ENCODE measurements at regions not wholly inside any gene's neighbourhood (a gene's known extent, or its start where the extent isn't known, plus 50 kb on each side); places are given as distances from the start of the nearest gene placed in this dataset.

DNA sequence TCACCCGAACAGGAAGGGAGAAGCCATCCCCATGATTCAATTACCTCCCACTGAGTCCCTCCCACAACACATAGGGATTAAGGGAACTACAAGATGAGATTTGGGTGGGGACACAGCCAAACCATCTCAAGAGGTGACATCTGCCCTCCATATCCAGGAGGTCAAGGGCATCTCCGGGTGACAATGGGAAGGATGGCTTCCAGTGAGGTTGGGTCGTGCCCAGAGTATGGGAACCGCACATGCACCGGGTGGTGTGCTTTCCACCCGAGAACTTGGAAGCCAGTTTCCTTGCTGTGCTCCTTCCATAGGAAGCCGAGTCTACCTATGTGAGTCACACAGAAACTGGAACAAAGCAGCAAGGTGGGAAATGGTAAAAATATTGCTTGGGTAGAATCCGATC is 216.9 kb upstream of the SALL3 start:
- TF ChIP-seq SIN3A (IDR thresholded peaks at IDR 0.05; ENCODE audit: borderline replicate concordance, insufficient read depth, low read length) (no peak), TAF1 (IDR thresholded peaks at IDR 0.05; ENCODE audit: borderline replicate concordance, insufficient read depth, low read length) (no peak), FOXP2 (optimal IDR thresholded peaks at IDR 0.05; ENCODE audit: borderline replicate concordance, extremely low read depth, extremely low read length, insufficient read depth) (no peak)
- TF ChIP-seq, protein P1, sequence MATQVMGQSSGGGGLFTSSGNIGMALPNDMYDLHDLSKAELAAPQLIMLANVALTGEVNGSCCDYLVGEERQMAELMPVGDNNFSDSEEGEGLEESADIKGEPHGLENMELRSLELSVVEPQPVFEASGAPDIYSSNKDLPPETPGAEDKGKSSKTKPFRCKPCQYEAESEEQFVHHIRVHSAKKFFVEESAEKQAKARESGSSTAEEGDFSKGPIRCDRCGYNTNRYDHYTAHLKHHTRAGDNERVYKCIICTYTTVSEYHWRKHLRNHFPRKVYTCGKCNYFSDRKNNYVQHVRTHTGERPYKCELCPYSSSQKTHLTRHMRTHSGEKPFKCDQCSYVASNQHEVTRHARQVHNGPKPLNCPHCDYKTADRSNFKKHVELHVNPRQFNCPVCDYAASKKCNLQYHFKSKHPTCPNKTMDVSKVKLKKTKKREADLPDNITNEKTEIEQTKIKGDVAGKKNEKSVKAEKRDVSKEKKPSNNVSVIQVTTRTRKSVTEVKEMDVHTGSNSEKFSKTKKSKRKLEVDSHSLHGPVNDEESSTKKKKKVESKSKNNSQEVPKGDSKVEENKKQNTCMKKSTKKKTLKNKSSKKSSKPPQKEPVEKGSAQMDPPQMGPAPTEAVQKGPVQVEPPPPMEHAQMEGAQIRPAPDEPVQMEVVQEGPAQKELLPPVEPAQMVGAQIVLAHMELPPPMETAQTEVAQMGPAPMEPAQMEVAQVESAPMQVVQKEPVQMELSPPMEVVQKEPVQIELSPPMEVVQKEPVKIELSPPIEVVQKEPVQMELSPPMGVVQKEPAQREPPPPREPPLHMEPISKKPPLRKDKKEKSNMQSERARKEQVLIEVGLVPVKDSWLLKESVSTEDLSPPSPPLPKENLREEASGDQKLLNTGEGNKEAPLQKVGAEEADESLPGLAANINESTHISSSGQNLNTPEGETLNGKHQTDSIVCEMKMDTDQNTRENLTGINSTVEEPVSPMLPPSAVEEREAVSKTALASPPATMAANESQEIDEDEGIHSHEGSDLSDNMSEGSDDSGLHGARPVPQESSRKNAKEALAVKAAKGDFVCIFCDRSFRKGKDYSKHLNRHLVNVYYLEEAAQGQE (IDR thresholded peaks at IDR 0.05; ENCODE audit: insufficient read depth in 1 of 2, low read depth in 2 of 2, low read length in 2 of 2): no peak

DNA sequence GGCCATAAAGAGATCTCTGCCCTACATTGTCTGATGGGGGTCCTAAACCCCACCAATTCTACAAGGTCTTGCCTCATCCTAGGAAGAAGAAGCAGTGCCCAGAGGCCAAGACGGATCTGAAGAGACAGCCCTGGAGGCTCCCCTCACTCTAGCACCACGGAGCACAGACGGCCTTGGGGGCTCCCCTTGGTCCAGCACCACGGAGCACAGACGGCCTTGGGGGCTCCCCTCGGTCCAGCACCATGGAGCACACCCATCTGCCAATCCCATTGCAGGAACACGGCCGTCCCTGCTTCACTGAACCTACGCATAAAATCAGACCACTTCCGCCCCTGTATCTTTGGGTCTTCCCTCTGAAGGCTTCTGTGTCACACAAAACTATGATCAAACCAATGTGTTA is 215.1 kb upstream of the SALL3 start:
- no peak for TF ChIP-seq TAF1 (IDR thresholded peaks at IDR 0.05; ENCODE audit: borderline replicate concordance, insufficient read depth, low read length)
- TF ChIP-seq, protein P1 (IDR thresholded peaks at IDR 0.05; ENCODE audit: insufficient read depth in 1 of 2, low read depth in 2 of 2, low read length in 2 of 2): no peak
- TF ChIP-seq SIN3A (IDR thresholded peaks at IDR 0.05; ENCODE audit: borderline replicate concordance, insufficient read depth, low read length): no peak
- TF ChIP-seq FOXP2 (optimal IDR thresholded peaks at IDR 0.05; ENCODE audit: borderline replicate concordance, extremely low read depth, extremely low read length, insufficient read depth): no peak
- no peak for TF ChIP-seq POLR2AphosphoS5 (IDR thresholded peaks at IDR 0.05; ENCODE audit: low read depth, low read length)

DNA sequence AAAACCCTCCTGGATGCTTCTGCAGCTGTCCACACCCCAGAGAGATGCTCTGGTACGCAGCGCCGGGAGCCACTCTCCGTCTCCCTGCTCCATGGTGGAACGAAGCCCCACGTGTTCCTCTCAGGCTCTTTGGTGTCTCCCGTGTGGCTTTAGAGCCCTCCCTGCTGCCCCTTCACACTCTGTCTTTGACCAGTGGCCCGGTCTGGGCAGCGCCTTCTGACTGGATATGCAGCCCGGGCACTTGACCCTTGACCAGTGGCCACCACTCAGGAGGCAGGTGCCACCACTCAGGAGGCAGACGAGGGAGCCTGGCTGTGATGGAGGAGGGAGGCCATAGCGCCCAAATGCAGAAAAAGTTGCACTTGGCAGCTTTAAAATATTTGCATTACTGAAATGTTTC is 214.5 kb upstream of the SALL3 start:
- no peak for TF ChIP-seq POLR2AphosphoS5 (IDR thresholded peaks at IDR 0.05; ENCODE audit: low read depth, low read length)
- TF ChIP-seq FOXP2 (optimal IDR thresholded peaks at IDR 0.05; ENCODE audit: borderline replicate concordance, extremely low read depth, extremely low read length, insufficient read depth): no peak
- TF ChIP-seq, protein P1 (IDR thresholded peaks at IDR 0.05; ENCODE audit: insufficient read depth in 1 of 2, low read depth in 2 of 2, low read length in 2 of 2): no peak
- TF ChIP-seq SIN3A (IDR thresholded peaks at IDR 0.05; ENCODE audit: borderline replicate concordance, insufficient read depth, low read length): no peak
- no peak for TF ChIP-seq TAF1 (IDR thresholded peaks at IDR 0.05; ENCODE audit: borderline replicate concordance, insufficient read depth, low read length)

DNA sequence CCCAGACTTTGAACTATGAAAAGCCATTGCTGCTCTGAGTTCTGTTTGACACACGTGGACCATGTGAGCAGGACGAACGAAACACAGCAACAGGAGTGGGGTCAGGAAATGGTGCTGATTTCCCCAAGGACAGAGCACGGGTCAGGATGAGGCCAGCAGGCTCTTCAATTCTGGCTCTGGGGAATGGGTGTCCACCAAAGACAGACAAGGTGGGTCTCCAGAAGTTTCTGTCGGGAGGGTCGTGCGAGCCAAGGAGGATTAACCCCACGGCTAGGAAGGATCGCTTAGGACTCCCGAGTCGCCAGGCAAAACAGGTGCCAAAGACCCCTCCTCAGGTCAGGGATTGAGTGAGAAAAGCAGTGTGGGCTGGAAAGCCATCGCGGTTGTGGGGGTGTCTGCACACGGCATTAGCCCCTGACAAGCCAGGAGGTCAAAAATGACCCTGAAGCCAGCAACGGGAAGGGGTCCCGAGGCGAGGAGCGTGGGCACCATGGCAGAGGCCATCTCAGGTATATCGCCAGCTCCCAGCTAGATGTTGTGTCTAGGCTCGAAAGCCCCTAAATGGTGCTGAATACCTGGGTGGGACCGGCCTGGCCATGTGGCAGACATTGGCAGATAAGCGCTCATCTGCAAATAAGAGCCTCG is 213.9 kb upstream of the SALL3 start:
- TF ChIP-seq TAF1 (IDR thresholded peaks at IDR 0.05; ENCODE audit: borderline replicate concordance, insufficient read depth, low read length) (no peak), SIN3A (IDR thresholded peaks at IDR 0.05; ENCODE audit: borderline replicate concordance, insufficient read depth, low read length) (no peak), FOXP2 (optimal IDR thresholded peaks at IDR 0.05; ENCODE audit: borderline replicate concordance, extremely low read depth, extremely low read length, insufficient read depth) (no peak), POLR2AphosphoS5 (IDR thresholded peaks at IDR 0.05; ENCODE audit: low read depth, low read length) (no peak)
- TF ChIP-seq, protein P1 (IDR thresholded peaks at IDR 0.05; ENCODE audit: insufficient read depth in 1 of 2, low read depth in 2 of 2, low read length in 2 of 2): no peak
